Endodermal cell (in vitro differentiated cells): ENCODE measurements at regions not wholly inside any gene's neighbourhood (a gene's known extent, or its start where the extent isn't known, plus 50 kb on each side); places are given as distances from the start of the nearest gene placed in this dataset.
A peak's percentile ranks its signal among the peaks of the same experiment; 100 is the strongest.

Source experiments
- DNase-seq: peaks from one replicate; pipeline ENCODE4 v3.0.0-alpha.2; 2017
- H3K27ac ChIP-seq: 2 replicates; pipeline ENCODE4 v1.5.1; 2013; ENCODE audit warnings: mild to moderate bottlenecking, low read depth, low read length, moderate library complexity
- H3K27me3 ChIP-seq: 2 replicates; pipeline ENCODE4 v1.6.1; 2013; ENCODE audit warnings: mild to moderate bottlenecking, low read length, moderate library complexity; ENCODE audit not compliant: insufficient read depth, control insufficient read depth, poor library complexity, severe bottlenecking
- H3K36me3 ChIP-seq: 2 replicates; pipeline ENCODE4 v1.7.0; 2013; ENCODE audit warnings: mild to moderate bottlenecking, low read length, moderate library complexity; ENCODE audit not compliant: control insufficient read depth, insufficient read depth
- H3K4me1 ChIP-seq: one replicate; pipeline ENCODE4 v1.7.0; 2013; ENCODE audit warnings: low read length; ENCODE audit not compliant: control insufficient read depth, insufficient read depth
- H3K4me3 ChIP-seq: 2 replicates; pipeline ENCODE4 v1.5.1; 2013; ENCODE audit warnings: mild to moderate bottlenecking, low read length, moderate library complexity
- H3K9ac ChIP-seq: 2 replicates; pipeline ENCODE4 v1.6.1; 2013; ENCODE audit warnings: mild to moderate bottlenecking, low read length, moderate library complexity; ENCODE audit not compliant: poor library complexity, severe bottlenecking; ENCODE audit errors: extremely low read depth
- H3K9me3 ChIP-seq: 2 replicates; pipeline ENCODE4 v1.6.1; 2013; ENCODE audit warnings: mild to moderate bottlenecking, low read length, moderate library complexity; ENCODE audit not compliant: control insufficient read depth
- H3K27ac Mint-ChIP-seq: 2 replicates; pipeline ENCODE4 v1.8.0; 2020; ENCODE audit warnings: mixed read lengths
- H3K27me3 Mint-ChIP-seq: 2 replicates; pipeline ENCODE4 v1.8.0; 2021; ENCODE audit warnings: mild to moderate bottlenecking, mixed read lengths; ENCODE audit not compliant: insufficient read depth
- H3K36me3 Mint-ChIP-seq: 2 replicates; pipeline ENCODE4 v1.8.0; 2020; ENCODE audit warnings: low read depth, mixed read lengths
- H3K4me1 Mint-ChIP-seq: 2 replicates; pipeline ENCODE4 v1.8.0; 2020; ENCODE audit warnings: mixed read lengths
- H3K4me3 Mint-ChIP-seq: 2 replicates; pipeline ENCODE4 v1.8.0; 2020; ENCODE audit warnings: mild to moderate bottlenecking, moderate library complexity, mixed read lengths
- H3K9me3 Mint-ChIP-seq: 2 replicates; pipeline ENCODE4 v1.8.0; 2020; ENCODE audit warnings: mild to moderate bottlenecking, mixed read lengths
- CTCF ChIP-seq: fragments of 200-600 bp; sonication (generic); conservative IDR thresholded peaks from 2 replicates; pipeline ENCODE4 v1.5.0; 2021; ENCODE audit warnings: antibody characterized with exemption, mild to moderate bottlenecking
- WGBS, 2 experiments: methylation state at CpG; one replicate each; pipeline versions ENCODE4 v1.1.5 to v1.1.7; 2013; ENCODE audit warnings: missing lambda C conversion rate in 2 of 2, mixed read lengths in 1 of 2; ENCODE audit not compliant: insufficient coverage in 1 of 2, insufficient read length in 1 of 2; 5-methylcytosine and 5-hydroxymethylcytosine counted together

- Histone ChIP-seq H3K9ac (no peak overlapping the region), H3K36me3 (no peaks in the 10 kb centered on the region), H3K4me1 (peaks cover 21% of the 10 kb centered on the region), H3K27me3 (peaks cover 3% of the 10 kb centered on the region), H3K4me3 (peak overlapping the region; percentile 7), H3K9me3 (no peaks in the 10 kb centered on the region), H3K27ac (no peak overlapping the region)
- Mint-ChIP-seq H3K27me3 (peaks cover 21% of the 10 kb centered on the region), H3K4me3 (no peak overlapping the region), H3K9me3 (no peaks in the 10 kb centered on the region), H3K27ac (no peak overlapping the region), H3K36me3 (no peaks in the 10 kb centered on the region), H3K4me1 (peaks cover 33% of the 10 kb centered on the region)
- no peak for TF ChIP-seq CTCF
- DNase-seq, result no peak
Observed at GRCh38 chr13:97121894-97122293, 100.2 kb upstream of the MBNL2 start.

- H3K9me3 Mint-ChIP-seq, result no peaks in the 10 kb centered on the region
- no peak for DNase-seq
- H3K9me3 ChIP-seq, result no peaks in the 10 kb centered on the region
- 85 to 89% methylated on average over 4 of the region's 4 CpGs for WGBS, 2 experiments
- H3K36me3 ChIP-seq, result no peaks in the 10 kb centered on the region
- H3K4me1 ChIP-seq, result peaks cover 20% of the 10 kb centered on the region
- no peak overlapping the region for H3K27ac Mint-ChIP-seq
- no peak overlapping the region for H3K27ac ChIP-seq
- H3K27me3 ChIP-seq, result peaks cover 3% of the 10 kb centered on the region
- H3K4me1 Mint-ChIP-seq, result peaks cover 36% of the 10 kb centered on the region
- H3K27me3 Mint-ChIP-seq, result peaks cover 21% of the 10 kb centered on the region
- no peak for TF ChIP-seq CTCF
- H3K4me3 ChIP-seq, result no peak overlapping the region
- H3K4me3 Mint-ChIP-seq, result no peak overlapping the region
- no peak overlapping the region for H3K9ac ChIP-seq
- H3K36me3 Mint-ChIP-seq, result no peaks in the 10 kb centered on the region
Observed at GRCh38 chr13:97122381-97122996, 99.6 kb upstream of the MBNL2 start.

- H3K27me3 Mint-ChIP-seq, result peaks cover 19% of the 10 kb centered on the region
- Histone ChIP-seq H3K4me3 (no peak overlapping the region), H3K4me1 (peaks cover 20% of the 10 kb centered on the region), H3K9ac (no peak overlapping the region), H3K27me3 (peaks cover 3% of the 10 kb centered on the region), H3K27ac (no peak overlapping the region), H3K9me3 (no peaks in the 10 kb centered on the region), H3K36me3 (no peaks in the 10 kb centered on the region)
- H3K36me3 Mint-ChIP-seq, result no peaks in the 10 kb centered on the region
- H3K9me3 Mint-ChIP-seq, result no peaks in the 10 kb centered on the region
- peaks cover 35% of the 10 kb centered on the region for H3K4me1 Mint-ChIP-seq
- TF ChIP-seq CTCF, result no peak
- WGBS, 2 experiments, result 91 to 100% methylated on average over 2 to 4 of the region's 4 CpGs
- no peak overlapping the region for H3K4me3 Mint-ChIP-seq
- H3K27ac Mint-ChIP-seq, result no peak overlapping the region
- no peak for DNase-seq
Observed at GRCh38 chr13:97124206-97124605, 97.9 kb upstream of the MBNL2 start.
